ENCODE measurements at regions not wholly inside any gene's neighbourhood (a gene's known extent, or its start where the extent isn't known, plus 50 kb on each side); places are given as distances from the start of the nearest gene placed in this dataset.

DNA sequence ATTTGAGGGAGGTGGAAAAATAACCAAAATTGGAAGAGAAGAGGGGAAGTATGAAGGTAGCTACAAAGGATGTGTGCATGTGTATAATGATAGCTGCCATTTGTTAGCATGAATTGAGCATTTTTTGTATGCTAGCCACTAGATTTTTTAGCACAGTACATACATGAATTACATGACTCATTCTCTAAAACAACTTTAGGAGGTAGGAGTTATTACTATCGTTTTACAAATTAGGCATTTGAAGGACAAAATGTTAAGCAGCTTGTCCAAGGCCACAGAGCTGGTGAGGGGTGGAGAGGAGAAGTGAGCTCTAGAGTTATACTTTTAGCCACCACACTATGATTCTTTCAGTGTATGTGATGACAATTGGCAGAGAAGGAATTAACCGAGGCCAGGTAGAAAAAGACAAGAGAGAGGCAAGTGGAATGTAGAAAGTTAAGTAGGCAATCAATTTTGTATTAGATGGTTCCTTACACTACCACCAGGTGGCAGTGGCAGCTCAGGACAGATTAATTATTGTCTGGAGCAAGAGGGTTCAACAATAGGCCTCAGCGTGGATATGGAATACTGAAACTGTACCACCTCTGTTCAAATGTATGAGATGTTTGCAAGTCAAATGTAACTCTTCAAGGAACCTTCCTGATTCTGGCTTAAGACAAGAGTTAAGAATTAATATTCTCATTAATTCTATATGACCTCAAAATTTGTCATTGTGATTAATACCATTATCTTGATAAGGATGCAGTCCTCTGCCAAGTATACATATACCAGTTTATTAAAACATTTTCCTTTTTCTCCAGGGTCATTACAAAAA is 128.0 kb downstream of the MBL2 start:
- TF ChIP-seq, protein P1, sequence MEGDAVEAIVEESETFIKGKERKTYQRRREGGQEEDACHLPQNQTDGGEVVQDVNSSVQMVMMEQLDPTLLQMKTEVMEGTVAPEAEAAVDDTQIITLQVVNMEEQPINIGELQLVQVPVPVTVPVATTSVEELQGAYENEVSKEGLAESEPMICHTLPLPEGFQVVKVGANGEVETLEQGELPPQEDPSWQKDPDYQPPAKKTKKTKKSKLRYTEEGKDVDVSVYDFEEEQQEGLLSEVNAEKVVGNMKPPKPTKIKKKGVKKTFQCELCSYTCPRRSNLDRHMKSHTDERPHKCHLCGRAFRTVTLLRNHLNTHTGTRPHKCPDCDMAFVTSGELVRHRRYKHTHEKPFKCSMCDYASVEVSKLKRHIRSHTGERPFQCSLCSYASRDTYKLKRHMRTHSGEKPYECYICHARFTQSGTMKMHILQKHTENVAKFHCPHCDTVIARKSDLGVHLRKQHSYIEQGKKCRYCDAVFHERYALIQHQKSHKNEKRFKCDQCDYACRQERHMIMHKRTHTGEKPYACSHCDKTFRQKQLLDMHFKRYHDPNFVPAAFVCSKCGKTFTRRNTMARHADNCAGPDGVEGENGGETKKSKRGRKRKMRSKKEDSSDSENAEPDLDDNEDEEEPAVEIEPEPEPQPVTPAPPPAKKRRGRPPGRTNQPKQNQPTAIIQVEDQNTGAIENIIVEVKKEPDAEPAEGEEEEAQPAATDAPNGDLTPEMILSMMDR (optimal IDR thresholded peaks at IDR 0.05 in 1 of 3, IDR thresholded peaks at IDR 0.05 in 1 of 3, conservative IDR thresholded peaks at IDR 0.05 in 1 of 3; ENCODE audit: extremely low read depth in 1 of 3, insufficient read depth in 2 of 3, low read length in 3 of 3): peak; percentile 67 to 76 (median 72)
- TF ChIP-seq EZH2 (IDR thresholded peaks at IDR 0.05; ENCODE audit: low read length): no peak

Measured in keratinocyte (primary cell).